ENCODE measurements at regions not wholly inside any gene's neighbourhood (a gene's known extent, or its start where the extent isn't known, plus 50 kb on each side); places are given as distances from the start of the nearest gene placed in this dataset.
"Not testable (repeated sequence)": the region's sequence is repeated elsewhere in the genome, so short reads cannot be mapped to it uniquely, and the experiment has no call there.

- no peaks in the 10 kb centered on the region for H3K4me1 ChIP-seq (ENCODE audit: control insufficient read depth in 1 of 2, insufficient read depth in 2 of 2, low read depth in 1 of 2, low read length in 1 of 2)
- H3K27me3 ChIP-seq (ENCODE audit: insufficient read depth), result no peaks in the 10 kb centered on the region
- H3K4me2 ChIP-seq, result no peak overlapping the region
- H3K36me3 ChIP-seq (replicated peaks in 1 of 2; ENCODE audit: control insufficient read depth in 1 of 2, insufficient read depth in 2 of 2, low read length in 1 of 2), result no peaks in the 10 kb centered on the region
- no peaks in the 10 kb centered on the region for H3K9me3 ChIP-seq
- H3F3A ChIP-seq (replicated peaks; ENCODE audit: insufficient read depth), result no peaks in the 10 kb centered on the region
- no peak overlapping the region for H3K9ac ChIP-seq
- H3K4me3 ChIP-seq (ENCODE audit: low read depth in 2 of 2, low read length in 1 of 2), result no peak overlapping the region
- no peaks in the 10 kb centered on the region for H3K9me2 ChIP-seq
- POLR2A ChIA-PET, result no interaction called here
- CTCF ChIA-PET, result no interaction called here
- no peak for DNase-seq
- H4K20me1 ChIP-seq (ENCODE audit: insufficient read depth), result no peaks in the 10 kb centered on the region
- H3K79me2 ChIP-seq (ENCODE audit: insufficient read depth), result no peaks in the 10 kb centered on the region
- TF ChIP-seq FOSL2 (IDR thresholded peaks at IDR 0.05; ENCODE audit: borderline replicate concordance, low read depth) (no peak), NRF1 (IDR thresholded peaks at IDR 0.05; ENCODE audit: low read depth, low read length) (no peak), TEAD4 (IDR thresholded peaks at IDR 0.05; ENCODE audit: borderline replicate concordance, insufficient read depth) (no peak), NFIC (IDR thresholded peaks at IDR 0.05; ENCODE audit: borderline replicate concordance) (no peak), GABPA (IDR thresholded peaks at IDR 0.05; ENCODE audit: low read depth) (no peak)
- TF ChIP-seq, protein P1, sequence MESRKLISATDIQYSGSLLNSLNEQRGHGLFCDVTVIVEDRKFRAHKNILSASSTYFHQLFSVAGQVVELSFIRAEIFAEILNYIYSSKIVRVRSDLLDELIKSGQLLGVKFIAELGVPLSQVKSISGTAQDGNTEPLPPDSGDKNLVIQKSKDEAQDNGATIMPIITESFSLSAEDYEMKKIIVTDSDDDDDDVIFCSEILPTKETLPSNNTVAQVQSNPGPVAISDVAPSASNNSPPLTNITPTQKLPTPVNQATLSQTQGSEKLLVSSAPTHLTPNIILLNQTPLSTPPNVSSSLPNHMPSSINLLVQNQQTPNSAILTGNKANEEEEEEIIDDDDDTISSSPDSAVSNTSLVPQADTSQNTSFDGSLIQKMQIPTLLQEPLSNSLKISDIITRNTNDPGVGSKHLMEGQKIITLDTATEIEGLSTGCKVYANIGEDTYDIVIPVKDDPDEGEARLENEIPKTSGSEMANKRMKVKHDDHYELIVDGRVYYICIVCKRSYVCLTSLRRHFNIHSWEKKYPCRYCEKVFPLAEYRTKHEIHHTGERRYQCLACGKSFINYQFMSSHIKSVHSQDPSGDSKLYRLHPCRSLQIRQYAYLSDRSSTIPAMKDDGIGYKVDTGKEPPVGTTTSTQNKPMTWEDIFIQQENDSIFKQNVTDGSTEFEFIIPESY (IDR thresholded peaks at IDR 0.05; ENCODE audit: borderline replicate concordance, low read depth), result no peak
- H3K27ac ChIP-seq (ENCODE audit: low read depth in 2 of 2, low read length in 1 of 2), result no peak overlapping the region
- no peak overlapping the region for H2AFZ ChIP-seq (ENCODE audit: low read depth)
- WGBS (ENCODE audit: low lambda C conversion rate), result 20% methylated on average over 2 of the region's 2 CpGs
These were observed 68.9 kb upstream of the IVNS1ABP start for GRCh38 chr1:185385991-185386390.

GRCh38 chr1:185383805-185384204 is 66.8 kb upstream of the IVNS1ABP start:
- CTCF ChIA-PET; H3F3A ChIP-seq (replicated peaks; ENCODE audit: insufficient read depth); H3K27ac ChIP-seq (ENCODE audit: low read depth in 2 of 2, low read length in 1 of 2); H3K9me3 ChIP-seq; POLR2A ChIA-PET; H4K20me1 ChIP-seq (ENCODE audit: insufficient read depth); H3K4me3 ChIP-seq (ENCODE audit: low read depth in 2 of 2, low read length in 1 of 2); H3K4me2 ChIP-seq; DNase-seq; H3K9me2 ChIP-seq; H2AFZ ChIP-seq (ENCODE audit: low read depth); H3K27me3 ChIP-seq (ENCODE audit: insufficient read depth); H3K36me3 ChIP-seq (replicated peaks in 1 of 2; ENCODE audit: control insufficient read depth in 1 of 2, insufficient read depth in 2 of 2, low read length in 1 of 2); H3K9ac ChIP-seq; H3K4me1 ChIP-seq (ENCODE audit: control insufficient read depth in 1 of 2, insufficient read depth in 2 of 2, low read depth in 1 of 2, low read length in 1 of 2); H3K79me2 ChIP-seq (ENCODE audit: insufficient read depth): not testable (repeated sequence)
- 0% methylated on average over 1 of the region's 6 CpGs for WGBS (ENCODE audit: low lambda C conversion rate)

- H3K27ac ChIP-seq (ENCODE audit: low read depth in 2 of 2, low read length in 1 of 2), result no peak overlapping the region
- CTCF ChIA-PET, result no interaction called here
- H3K4me3 ChIP-seq (ENCODE audit: low read depth in 2 of 2, low read length in 1 of 2), result no peak overlapping the region
- no peaks in the 10 kb centered on the region for H3K9me2 ChIP-seq
- TF ChIP-seq GABPA (IDR thresholded peaks at IDR 0.05; ENCODE audit: low read depth) (no peak), USF1 (IDR thresholded peaks at IDR 0.05; ENCODE audit: borderline replicate concordance, low read depth) (no peak), JUND (IDR thresholded peaks at IDR 0.05) (no peak), POLR2AphosphoS5 (IDR thresholded peaks at IDR 0.05; ENCODE audit: low read depth, low read length) (no peak), TAF1 (IDR thresholded peaks at IDR 0.05; ENCODE audit: borderline replicate concordance, low read depth, low read length) (no peak), USF2 (IDR thresholded peaks at IDR 0.05; ENCODE audit: borderline replicate concordance, low read depth, low read length) (no peak), RFX5 (IDR thresholded peaks at IDR 0.05; ENCODE audit: low read length) (no peak), PBX3 (IDR thresholded peaks at IDR 0.05) (no peak), TCF12 (IDR thresholded peaks at IDR 0.05) (no peak), MEF2A (IDR thresholded peaks at IDR 0.05; ENCODE audit: borderline replicate concordance, low read depth) (no peak)
- TF ChIP-seq, protein P2, sequence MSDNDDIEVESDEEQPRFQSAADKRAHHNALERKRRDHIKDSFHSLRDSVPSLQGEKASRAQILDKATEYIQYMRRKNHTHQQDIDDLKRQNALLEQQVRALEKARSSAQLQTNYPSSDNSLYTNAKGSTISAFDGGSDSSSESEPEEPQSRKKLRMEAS (IDR thresholded peaks at IDR 0.05; ENCODE audit: low read depth), result no peak
- TF ChIP-seq, protein P1 (IDR thresholded peaks at IDR 0.05; ENCODE audit: borderline replicate concordance, low read depth), result no peak
- no peak overlapping the region for H2AFZ ChIP-seq (ENCODE audit: low read depth)
- no peak overlapping the region for H3K4me2 ChIP-seq
- H3K79me2 ChIP-seq (ENCODE audit: insufficient read depth), result no peaks in the 10 kb centered on the region
- peaks cover 22% of the 10 kb centered on the region for H3F3A ChIP-seq (replicated peaks; ENCODE audit: insufficient read depth)
- WGBS (ENCODE audit: low lambda C conversion rate), result 84% methylated on average over 3 of the region's 3 CpGs
- H3K27me3 ChIP-seq (ENCODE audit: insufficient read depth), result no peaks in the 10 kb centered on the region
- no peaks in the 10 kb centered on the region for H3K9me3 ChIP-seq
- peaks cover 11 to 20% of the 10 kb centered on the region in 2 experiments; a peak in 3 of 4 replicates for H3K4me1 ChIP-seq (ENCODE audit: control insufficient read depth in 1 of 2, insufficient read depth in 2 of 2, low read depth in 1 of 2, low read length in 1 of 2)
- POLR2A ChIA-PET, result no interaction called here
- H3K36me3 ChIP-seq (replicated peaks in 1 of 2; ENCODE audit: control insufficient read depth in 1 of 2, insufficient read depth in 2 of 2, low read length in 1 of 2), result no peaks in the 10 kb centered on the region
- DNase-seq, result no peak
- H3K9ac ChIP-seq, result no peak overlapping the region
- H4K20me1 ChIP-seq (ENCODE audit: insufficient read depth), result no peaks in the 10 kb centered on the region
These were observed 60.8 kb upstream of the IVNS1ABP start for GRCh38 chr1:185377831-185378230.
